GM12878 (cell line): ENCODE measurements at regions not wholly inside any gene's neighbourhood (a gene's known extent, or its start where the extent isn't known, plus 50 kb on each side); places are given as distances from the start of the nearest gene placed in this dataset.

Source experiments
- ATAC-seq: fragments of 200-7000 bp; cut with Tn5 transposase; 3 replicates; pipeline ENCODE4 v1.9.1; 2020; ENCODE audit warnings: mild to moderate bottlenecking, moderate library complexity
- BruUV-seq: library from RNA; stranded (reverse); fragments of 400-500 nt; replicated peaks from 2 replicates; lab custom pipeline; 2021; lab: Mats Ljungman, UMichigan
- CTCF ChIA-PET: fragments of 300-600 bp; sonication (Branson Sonifier 250); formaldehyde crosslinking; extraction: SDS; loops from one replicate; lab custom pipeline; 2021; ENCODE audit warnings: inconsistent platforms; lab: Yijun Ruan, JAX
- POLR2A ChIA-PET: fragments of 350-600 bp; formaldehyde crosslinking; extraction: SDS; loops from one replicate; lab custom pipeline; 2021; ENCODE audit warnings: inconsistent platforms; lab: Charles Lee
- RAD21 ChIA-PET: fragments of 300-600 bp; sonication (Branson Sonifier 250); formaldehyde crosslinking; loops from one replicate; lab custom pipeline; 2023; ENCODE audit warnings: antibody characterized with exemption; ENCODE audit not compliant: unreplicated experiment; lab: Charles Lee
- SMC1A ChIA-PET: fragments of 300-600 bp; sonication (Branson Sonifier 250); formaldehyde crosslinking; loops from one replicate; lab custom pipeline; 2023; ENCODE audit not compliant: unreplicated experiment, uncharacterized antibody; lab: Charles Lee
- DNase-seq: peaks from one replicate; pipeline ENCODE4 v3.0.0-alpha.2; 2011; ENCODE audit warnings: low read depth, low spot score
- FAIRE-seq: peaks from 3 replicates; lab custom pipeline; 2011; peaks lifted over from hg19 to GRCh38; lab: Jason Lieb, UNC
- H2AFZ ChIP-seq: 2 replicates; pipeline ENCODE4 v1.6.0; 2011; ENCODE audit warnings: low read depth, low read length, control low read depth; ENCODE audit not compliant: control insufficient read depth
- H3K27ac ChIP-seq: 2 replicates; pipeline ENCODE4 v1.5.1; 2011; ENCODE audit warnings: control low read depth; ENCODE audit not compliant: control insufficient read depth, insufficient read depth
- H3K27me3 ChIP-seq, 2 experiments: replicated peaks in 1 of 2; 2 replicates each; pipeline versions ENCODE4 v1.6.0 to v1.6.1; 2011; ENCODE audit warnings: low read length in 1 of 2; ENCODE audit not compliant: control insufficient read depth in 2 of 2, insufficient read depth in 2 of 2
- H3K36me3 ChIP-seq, 2 experiments: 2 replicates each; pipeline ENCODE4 v1.5.1; 2011; ENCODE audit warnings: low read length in 1 of 2; ENCODE audit not compliant: control insufficient read depth in 2 of 2, insufficient read depth in 2 of 2
- H3K4me1 ChIP-seq: 2 replicates; pipeline ENCODE4 v1.6.1; 2011; ENCODE audit warnings: mild to moderate bottlenecking, low read length, moderate library complexity, mixed read lengths; ENCODE audit not compliant: control insufficient read depth, insufficient read depth
- H3K4me2 ChIP-seq: 2 replicates; pipeline ENCODE4 v1.6.0; 2011; ENCODE audit warnings: control low read depth; ENCODE audit not compliant: control insufficient read depth, insufficient read depth
- H3K4me3 ChIP-seq: fragments of 200-600 bp; sonication (generic); 2 replicates; pipeline ENCODE4 v1.5.1; 2016
- H3K79me2 ChIP-seq: 2 replicates; pipeline ENCODE4 v1.6.0; 2011; ENCODE audit warnings: low read length; ENCODE audit not compliant: control insufficient read depth, insufficient read depth
- H3K9ac ChIP-seq: 2 replicates; pipeline ENCODE4 v1.8.0; 2011; ENCODE audit warnings: low read length, control low read depth, mixed read lengths; ENCODE audit not compliant: control insufficient read depth, insufficient read depth
- H3K9me3 ChIP-seq: replicated peaks from 3 replicates; pipeline ENCODE4 v1.5.1; 2011; ENCODE audit warnings: mild to moderate bottlenecking, low read length; ENCODE audit not compliant: control insufficient read depth, insufficient read depth
- H4K20me1 ChIP-seq: 2 replicates; pipeline ENCODE4 v1.6.0; 2011; ENCODE audit not compliant: control insufficient read depth, insufficient read depth
- BHLHE40 ChIP-seq, 2 experiments: fragments of 450-650 bp in 1 of 2; IDR thresholded peaks; 2 replicates each; pipeline ENCODE4 v1.6.1; 2011 to 2017; ENCODE audit warnings: low read depth in 2 of 2, borderline replicate concordance in 1 of 2, improper control_type of control experiment in 1 of 2, low read length in 1 of 2, mild to moderate bottlenecking in 1 of 2
- FOS ChIP-seq: IDR thresholded peaks from 3 replicates; pipeline ENCODE4 v1.6.1; 2011; ENCODE audit warnings: borderline replicate concordance; ENCODE audit not compliant: insufficient read length; ENCODE audit errors: extremely low read depth
- ZNF207 ChIP-seq: fragments of 450-650 bp; IDR thresholded peaks from 2 replicates; pipeline ENCODE4 v1.6.1; 2014; ENCODE audit warnings: antibody characterized with exemption, mild to moderate bottlenecking, borderline replicate concordance
- ZZZ3 ChIP-seq: IDR thresholded peaks from 2 replicates; pipeline ENCODE4 v1.6.1; 2011; ENCODE audit warnings: low read depth; ENCODE audit not compliant: control insufficient read depth, insufficient read length
- WGBS: methylation state at CpG from one replicate; pipeline ENCODE4 v1.1.6; 2016; ENCODE audit warnings: low lambda C conversion rate; ENCODE audit not compliant: insufficient replicate concordance, insufficient coverage; ENCODE audit errors: missing lambda C conversion rate; 5-methylcytosine and 5-hydroxymethylcytosine counted together
- in situ Hi-C: fragments of 300-500 bp; cut with MboI; formaldehyde crosslinking; loops from 9 replicates; pipeline ENCODE4 v1.14.3; 2018; ENCODE audit warnings: mixed read lengths
- intact Hi-C: fragments of 100-400 bp; cut with micrococcal nuclease; formaldehyde crosslinking; loops from one replicate; pipeline ENCODE4 v1.14.2; 2022; ENCODE audit not compliant: unreplicated experiment
- TF ChIP-seq, protein P1 (sequence below): fragments of 450-650 bp; formaldehyde crosslinking; IDR thresholded peaks from 2 replicates; pipeline ENCODE4 v1.4.0; 2022; ENCODE audit warnings: mild to moderate bottlenecking, moderate library complexity
- TF ChIP-seq, protein P2 (sequence below): IDR thresholded peaks from 2 replicates; pipeline ENCODE4 v1.6.1; 2011; ENCODE audit warnings: low read depth, mild to moderate bottlenecking, low read length, moderate library complexity, borderline replicate concordance; ENCODE audit errors: extremely low read depth

- no peak for ATAC-seq
- WGBS = 27% methylated on average over 5 of the region's 5 CpGs
- Histone ChIP-seq H3K27ac (no peak overlapping the region), H3K79me2 (no peaks in the 10 kb centered on the region), H3K4me1 (no peaks in the 10 kb centered on the region), H3K4me2 (no peak overlapping the region), H3K9ac (no peak overlapping the region), H3K36me3 (no peaks in the 10 kb centered on the region), H3K9me3 (no peaks in the 10 kb centered on the region), H3K27me3 (no peaks in the 10 kb centered on the region), H4K20me1 (no peaks in the 10 kb centered on the region), H3K4me3 (no peak overlapping the region), H2AFZ (no peak overlapping the region)
- TF ChIP-seq, protein P1, sequence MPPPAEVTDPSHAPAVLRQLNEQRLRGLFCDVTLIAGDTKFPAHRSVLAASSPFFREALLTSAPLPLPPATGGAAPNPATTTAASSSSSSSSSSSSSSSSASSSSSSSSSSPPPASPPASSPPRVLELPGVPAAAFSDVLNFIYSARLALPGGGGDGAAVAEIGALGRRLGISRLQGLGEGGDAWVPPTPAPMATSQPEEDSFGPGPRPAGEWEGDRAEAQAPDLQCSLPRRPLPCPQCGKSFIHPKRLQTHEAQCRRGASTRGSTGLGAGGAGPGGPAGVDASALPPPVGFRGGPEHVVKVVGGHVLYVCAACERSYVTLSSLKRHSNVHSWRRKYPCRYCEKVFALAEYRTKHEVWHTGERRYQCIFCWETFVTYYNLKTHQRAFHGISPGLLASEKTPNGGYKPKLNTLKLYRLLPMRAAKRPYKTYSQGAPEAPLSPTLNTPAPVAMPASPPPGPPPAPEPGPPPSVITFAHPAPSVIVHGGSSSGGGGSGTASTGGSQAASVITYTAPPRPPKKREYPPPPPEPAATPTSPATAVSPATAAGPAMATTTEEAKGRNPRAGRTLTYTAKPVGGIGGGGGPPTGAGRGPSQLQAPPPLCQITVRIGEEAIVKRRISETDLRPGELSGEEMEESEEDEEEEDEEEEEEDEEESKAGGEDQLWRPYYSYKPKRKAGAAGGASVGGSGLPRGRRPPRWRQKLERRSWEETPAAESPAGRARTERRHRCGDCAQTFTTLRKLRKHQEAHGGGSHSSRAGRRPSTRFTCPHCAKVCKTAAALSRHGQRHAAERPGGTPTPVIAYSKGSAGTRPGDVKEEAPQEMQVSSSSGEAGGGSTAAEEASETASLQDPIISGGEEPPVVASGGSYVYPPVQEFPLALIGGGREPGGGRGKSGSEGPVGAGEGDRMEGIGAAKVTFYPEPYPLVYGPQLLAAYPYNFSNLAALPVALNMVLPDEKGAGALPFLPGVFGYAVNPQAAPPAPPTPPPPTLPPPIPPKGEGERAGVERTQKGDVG = no peak
- TF ChIP-seq FOS (no peak), ZNF207 (no peak), BHLHE40 (IDR thresholded peaks at IDR 0.05; ENCODE audit: borderline replicate concordance in 1 of 2, low read depth in 2 of 2, low read length in 1 of 2) (no peak), ZZZ3 (no peak)
- TF ChIP-seq, protein P2, sequence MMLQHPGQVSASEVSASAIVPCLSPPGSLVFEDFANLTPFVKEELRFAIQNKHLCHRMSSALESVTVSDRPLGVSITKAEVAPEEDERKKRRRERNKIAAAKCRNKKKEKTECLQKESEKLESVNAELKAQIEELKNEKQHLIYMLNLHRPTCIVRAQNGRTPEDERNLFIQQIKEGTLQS = no peak
- in situ Hi-C loops (no loop called here), intact Hi-C loops (no loop called here)
- DNase-seq = no peak
- ChIA-PET RAD21 (no interaction called here), POLR2A (no interaction called here), SMC1A (no interaction called here), CTCF (no interaction called here)
- no TSS peak for BruUV-seq
- no peak for FAIRE-seq
Observed at GRCh38 chr7:51647486-51647885, 330.9 kb upstream of the COBL start.
